ENCODE measurements at regions not wholly inside any gene's neighbourhood (a gene's known extent, or its start where the extent isn't known, plus 50 kb on each side); places are given as distances from the start of the nearest gene placed in this dataset.

DNA sequence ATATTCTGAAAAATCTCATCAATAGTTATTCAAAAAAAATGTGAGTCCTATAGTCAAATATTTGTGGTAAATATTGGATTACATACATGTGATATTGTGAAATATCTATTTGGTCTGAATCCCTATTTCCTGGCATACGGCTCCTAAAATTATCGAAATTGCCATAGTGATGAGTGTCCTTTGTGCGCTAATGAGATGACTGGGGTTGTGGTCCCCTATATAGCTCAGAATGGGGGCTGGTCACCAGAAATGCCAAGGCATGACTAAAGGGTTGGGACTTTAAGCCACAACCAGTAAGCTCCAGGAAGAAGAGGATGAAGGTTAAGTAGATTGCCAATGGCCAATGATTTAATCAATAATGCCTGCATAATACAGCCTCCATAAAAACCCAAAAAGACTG is 610.2 kb upstream of the CHRM3 start:
- no peaks in the 10 kb centered on the region for H4K20me1 ChIP-seq (replicated peaks; ENCODE audit: control insufficient read depth, insufficient read depth, low read length)
- H3K4me3 ChIP-seq = no peak overlapping the region
- TF ChIP-seq ZBTB7A (IDR thresholded peaks at IDR 0.05; ENCODE audit: borderline replicate concordance, control insufficient read depth, low read depth, low read length) (no peak), ZNF717 (CRISPR knock-in tag; IDR thresholded peaks at IDR 0.05) (no peak), ZBED1 (IDR thresholded peaks at IDR 0.05) (no peak), NFIX (CRISPR knock-in tag; IDR thresholded peaks at IDR 0.05; ENCODE audit: low read depth) (no peak), SMARCA5 (IDR thresholded peaks at IDR 0.05) (no peak), CCAR2 (IDR thresholded peaks at IDR 0.05; ENCODE audit: low read depth, low read length) (no peak), SMAD3 (CRISPR knock-in tag; conservative IDR thresholded peaks at IDR 0.05) (no peak), CEBPG (CRISPR knock-in tag; IDR thresholded peaks at IDR 0.05) (no peak), CEBPG (tag; conservative IDR thresholded peaks at IDR 0.05 in 1 of 2, IDR thresholded peaks at IDR 0.05 in 1 of 2) (peak in 1 of 2 experiments; percentile 18; a peak in 1 of 4 replicates), CEBPB (tag; IDR thresholded peaks at IDR 0.05) (0 out of 2 replicates have a peak, but pooled peaks have one; percentile 32), ZSCAN29 (IDR thresholded peaks at IDR 0.05) (no peak)
- peaks cover 3% of the 10 kb centered on the region for H3K9me3 ChIP-seq (replicated peaks; ENCODE audit: control insufficient read depth, insufficient read depth, low read depth, low read length)
- no peaks in the 10 kb centered on the region for H3K4me1 ChIP-seq (replicated peaks in 1 of 2; ENCODE audit: control insufficient read depth in 2 of 2, insufficient read depth in 2 of 2, low read length in 2 of 2)
- FAIRE-seq (no peak), DNase-seq (ENCODE audit: extremely low read depth in 1 of 4, low spot score in 3 of 4) (no peak), ATAC-seq (no peak)
- no peaks in the 10 kb centered on the region for H3K9me1 ChIP-seq (ENCODE audit: control insufficient read depth, insufficient read depth, low read length)
- in situ Hi-C loops (cut with MboI) = no loop called here
- H3K4me2 ChIP-seq (ENCODE audit: insufficient read depth, low read length) = no peak overlapping the region
- ChIA-PET CTCF (ENCODE audit: low intra/inter-chr PET ratio) (no interaction called here), POLR2A (interaction anchor here (0.6 to 1.1 kb wide), 2 partner anchors 53 to 832 kb away, joined by 3 read pairs; no protein-coding TSS in a partner anchor)
- intact Hi-C loops (cut with micrococcal nuclease) = no loop called here
- no peaks in the 10 kb centered on the region for H3K36me3 ChIP-seq (ENCODE audit: control insufficient read depth, insufficient read depth, low read length)
- 4% methylated on average over 3 of the region's 3 CpGs for WGBS (ENCODE audit: insufficient coverage, low coverage, missing lambda C conversion rate)
- no TSS peak for BruUV-seq (replicated peaks)
- H2AFZ ChIP-seq (ENCODE audit: low read depth, low read length) = no peak overlapping the region
- H3K9ac ChIP-seq (ENCODE audit: insufficient read depth in 1 of 2, low read depth in 2 of 2, low read length in 2 of 2) = no peak overlapping the region
- no peaks in the 10 kb centered on the region for H3K27me3 ChIP-seq (ENCODE audit: control insufficient read depth in 2 of 2, insufficient read depth in 2 of 2, low read length in 2 of 2)
- no peak overlapping the region for H3K27ac ChIP-seq (ENCODE audit: extremely low read depth, low read depth, low read length)
- H3K79me2 ChIP-seq (ENCODE audit: control insufficient read depth, insufficient read depth, low read length) = no peaks in the 10 kb centered on the region

Measured in K562 (cell line).